Inflammatory macrophage treated with lipopolysaccharide for 1 hour (primary cell): ENCODE measurements at regions not wholly inside any gene's neighbourhood (a gene's known extent, or its start where the extent isn't known, plus 50 kb on each side); places are given as distances from the start of the nearest gene placed in this dataset.

Experiments used
- DNase-seq, 2 donors: peaks; one replicate each; pipeline ENCODE4 v3.0.0-alpha.2; 2020 to 2022

DNA sequence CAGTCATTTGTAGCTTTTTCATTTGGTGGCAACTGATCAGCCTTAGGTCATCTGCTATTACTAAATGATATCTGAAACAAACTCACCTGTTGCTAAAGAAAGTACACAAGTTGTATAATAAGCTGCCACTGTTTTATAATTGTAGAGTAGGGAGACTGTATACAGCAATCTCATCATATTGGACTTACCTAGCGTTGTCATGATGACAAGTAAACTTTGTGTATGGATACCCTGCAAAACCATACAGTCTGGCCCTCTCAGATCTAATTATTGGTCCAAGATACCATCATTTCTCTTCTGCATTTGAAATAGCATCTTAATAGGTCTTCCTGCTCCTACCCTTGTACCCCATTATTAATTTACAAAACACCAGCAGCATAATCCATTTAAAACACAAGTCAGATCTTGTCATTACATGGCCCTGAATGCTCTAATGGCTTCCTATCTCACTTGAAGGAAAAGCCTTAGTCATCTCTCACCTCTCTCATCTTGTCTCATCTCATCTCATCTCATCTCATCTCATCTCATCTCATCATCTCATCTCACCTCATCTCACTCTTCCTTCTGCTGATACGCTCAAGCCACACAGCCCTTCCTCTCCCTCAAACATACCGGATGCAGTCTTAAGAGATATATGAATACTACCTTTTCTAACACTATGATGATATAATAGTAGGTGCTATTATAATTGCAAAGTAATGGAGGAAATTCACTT, 540.6 kb downstream of the MDFIC start:
- DNase-seq, result no peak

DNA sequence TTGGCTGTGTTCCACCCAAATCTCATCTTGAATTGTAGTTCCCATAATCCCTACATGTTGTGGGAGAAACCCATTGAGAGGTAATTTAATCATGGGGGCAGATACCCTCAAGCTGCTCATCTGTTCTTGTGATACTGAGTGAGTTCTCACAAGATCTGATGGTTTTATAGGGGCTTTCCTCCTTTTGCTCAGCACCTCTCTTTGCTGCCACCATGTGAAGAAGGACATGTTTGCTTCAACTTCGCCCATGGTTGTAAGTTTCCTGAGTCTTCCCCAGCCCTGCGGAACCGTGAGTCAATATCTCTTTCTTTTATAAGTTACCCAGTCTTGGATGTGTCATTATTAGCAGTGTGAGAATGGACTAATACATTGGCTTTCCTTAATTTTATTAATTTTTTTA, 527.8 kb downstream of the MDFIC start:
- no peak for DNase-seq

DNA sequence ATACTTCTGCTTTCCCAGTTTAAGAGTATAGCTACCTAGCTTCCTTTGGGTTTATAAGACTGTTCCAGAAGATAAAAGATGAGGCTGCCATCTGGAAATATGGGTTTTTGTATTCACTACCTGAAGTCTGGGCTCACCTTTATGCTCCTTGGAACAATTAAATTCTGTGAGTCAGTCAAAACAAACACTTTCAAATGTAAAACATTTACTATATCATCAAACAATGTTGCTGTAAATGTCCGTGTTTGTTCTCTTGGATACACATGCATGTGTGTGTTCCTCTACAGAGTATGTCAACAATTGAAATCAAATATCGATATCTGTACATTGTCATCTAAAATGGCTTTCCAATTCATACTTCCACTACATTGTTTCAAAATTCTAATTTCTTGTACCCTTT, 525.6 kb downstream of the MDFIC start:
- DNase-seq, result no peak

DNA sequence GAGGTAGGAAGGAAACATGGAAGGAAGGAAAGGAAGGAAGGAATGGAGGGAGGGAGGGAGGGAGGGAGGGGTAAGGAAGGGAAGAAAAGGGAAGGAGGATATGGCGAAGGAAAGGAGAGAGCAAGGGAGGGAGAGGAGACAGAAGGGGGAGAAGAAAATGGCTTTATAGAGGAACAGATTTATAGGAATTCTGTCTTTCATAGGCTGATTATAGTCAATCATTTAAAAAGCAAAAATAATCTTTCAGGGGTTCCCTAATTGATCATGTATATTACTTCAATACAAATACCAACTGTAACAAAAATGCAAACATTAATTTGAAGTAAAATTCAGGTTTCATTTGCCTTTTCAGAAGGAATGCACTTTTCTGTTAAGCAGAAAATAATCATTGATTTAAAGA, 519.1 kb downstream of the MDFIC start:
- no peak for DNase-seq

DNA sequence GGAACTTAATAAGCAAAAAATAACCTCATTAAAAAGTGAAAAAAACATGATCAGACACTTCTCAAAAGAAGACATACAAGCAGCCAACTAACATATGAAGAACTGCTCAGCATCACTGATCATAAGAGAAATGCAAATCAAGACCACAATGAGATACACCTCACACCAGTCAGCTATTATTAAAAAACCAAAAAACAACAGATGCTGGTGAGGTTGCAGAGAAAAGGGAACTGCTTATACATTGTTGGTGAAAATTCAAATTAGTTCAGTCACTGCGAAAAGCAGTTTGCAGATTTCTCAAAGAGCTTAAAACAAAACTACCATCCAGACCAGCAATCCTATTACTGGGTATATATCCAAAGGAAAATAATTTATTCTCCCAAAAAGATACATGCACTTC, 513.3 kb downstream of the MDFIC start:
- no peak for DNase-seq

DNA sequence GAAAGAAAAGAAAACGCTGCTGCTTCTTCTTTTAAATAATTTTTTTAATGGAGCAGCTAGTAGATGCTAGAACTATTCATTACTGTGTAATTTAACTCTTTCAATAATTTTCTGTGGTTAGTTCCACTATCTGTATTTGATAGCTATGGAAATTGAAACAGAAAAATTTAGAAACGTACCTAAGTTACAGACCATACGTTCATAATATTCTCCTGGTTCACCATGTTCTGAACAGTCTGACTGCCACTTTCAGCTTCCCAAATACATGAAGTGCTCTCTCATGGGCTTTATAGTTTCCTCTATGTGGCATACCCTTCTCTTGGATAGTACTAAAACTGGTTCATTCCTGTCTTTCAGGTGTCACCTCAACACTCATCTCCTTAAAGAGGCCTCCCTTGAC, 508.0 kb downstream of the MDFIC start:
- no peak for DNase-seq

DNA sequence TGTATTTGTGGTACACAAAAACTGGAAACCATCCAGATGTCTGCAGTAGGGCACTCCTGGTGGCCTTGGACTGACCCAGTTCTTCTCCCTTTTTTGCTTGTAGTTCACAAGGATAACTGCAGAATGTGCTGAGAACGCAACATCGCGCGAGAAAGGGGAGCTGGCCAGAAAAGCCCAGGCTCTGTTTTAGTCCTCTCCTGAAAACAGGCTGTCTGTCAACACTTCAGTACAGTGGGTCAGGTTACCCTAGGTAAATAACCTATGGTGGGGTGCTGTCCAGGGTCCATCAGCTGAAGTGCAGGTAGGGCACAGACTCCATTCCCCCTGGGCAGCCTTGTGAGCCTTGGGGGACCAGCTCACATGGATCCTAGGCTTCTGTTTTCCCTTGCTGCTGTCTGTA, 495.8 kb downstream of the MDFIC start:
- no peak for DNase-seq

DNA sequence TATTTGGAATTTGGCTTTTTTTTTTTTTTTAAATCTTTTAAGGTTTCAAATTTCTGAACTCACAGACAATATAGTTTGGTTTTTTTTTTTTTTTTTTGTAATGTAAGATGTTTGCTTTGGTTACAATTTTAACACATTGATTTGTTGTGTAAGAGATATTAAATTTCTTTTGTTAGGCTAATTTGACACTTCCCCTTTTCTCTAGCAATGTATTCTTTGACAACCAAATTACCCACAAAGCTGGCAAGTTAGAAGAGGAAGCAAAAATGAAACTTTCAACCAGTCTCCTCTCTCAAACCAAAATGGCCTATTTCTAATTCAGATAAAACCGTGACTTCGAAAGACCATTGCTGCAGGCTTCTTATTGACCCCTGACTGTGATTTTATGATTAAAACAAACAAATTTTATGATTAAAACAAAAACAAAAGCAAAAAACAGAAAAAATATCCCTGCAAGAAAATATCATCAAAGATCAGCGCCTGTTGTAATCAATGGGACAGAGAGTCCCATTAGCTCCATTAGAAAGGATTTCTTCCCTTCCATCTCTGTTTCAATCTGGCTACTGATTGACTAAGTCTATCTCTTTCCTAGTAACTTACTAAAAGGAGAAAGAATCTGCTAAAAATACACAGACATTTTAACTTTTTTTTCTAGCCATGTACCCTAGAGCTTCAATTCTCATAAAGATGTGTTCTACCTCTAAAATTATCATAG, 489.2 kb downstream of the MDFIC start:
- peak; percentile 71 to 74 for DNase-seq

DNA sequence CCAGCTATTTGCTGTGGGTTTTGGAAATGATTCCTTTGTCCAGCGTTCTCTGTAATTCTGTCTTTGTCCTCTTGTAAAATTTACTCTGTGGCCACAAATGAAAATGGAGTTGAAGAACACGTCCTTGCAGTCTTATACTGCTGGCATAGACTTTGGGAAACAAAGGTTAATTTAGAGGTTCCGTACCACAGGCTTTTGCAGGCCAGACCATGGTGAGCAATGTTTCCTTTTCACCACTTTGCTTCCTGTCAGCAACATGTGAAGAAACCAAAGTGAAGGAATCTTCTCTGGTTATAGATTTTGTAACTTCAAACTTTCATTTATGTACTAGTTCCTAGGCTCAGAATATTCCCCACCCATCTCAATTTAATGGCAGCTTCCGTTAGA, 488.5 kb downstream of the MDFIC start:
- DNase-seq, result peak; percentile 20 to 43

DNA sequence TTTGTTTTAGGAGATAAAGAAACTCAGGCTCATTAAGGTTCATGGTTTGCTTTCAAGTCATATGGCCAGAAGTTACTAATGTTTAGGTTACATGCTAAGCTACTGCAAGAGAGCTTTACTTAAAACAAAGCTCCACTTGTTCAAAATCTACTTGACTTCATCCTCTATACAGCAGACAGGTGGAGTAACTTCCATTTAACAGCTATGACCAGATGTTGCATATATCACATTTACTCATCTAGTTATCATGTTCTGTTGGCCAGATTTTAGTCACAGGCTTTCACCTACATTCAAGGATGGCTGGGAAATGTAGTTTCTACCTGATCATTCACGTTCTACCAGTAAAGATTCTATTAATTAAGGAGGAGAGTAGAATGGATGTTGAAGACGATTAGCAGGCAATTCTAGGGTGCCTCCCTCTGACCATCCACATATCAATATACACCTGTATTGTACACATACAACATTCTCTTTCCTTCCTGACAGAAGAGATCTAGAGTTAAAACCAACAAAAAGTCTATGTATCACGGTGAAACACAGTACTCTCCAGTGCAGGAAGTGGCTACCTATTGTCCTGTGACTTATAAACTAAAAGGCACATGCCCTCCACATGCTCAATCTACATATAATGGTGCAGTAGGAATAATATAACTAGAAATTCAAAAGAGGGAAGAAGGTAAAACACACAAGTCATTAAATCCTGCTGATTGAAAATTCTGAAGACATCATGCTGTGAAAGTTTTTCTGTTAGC, 488.0 kb downstream of the MDFIC start:
- DNase-seq, result peak in 1 of 2 donors; percentile 6

DNA sequence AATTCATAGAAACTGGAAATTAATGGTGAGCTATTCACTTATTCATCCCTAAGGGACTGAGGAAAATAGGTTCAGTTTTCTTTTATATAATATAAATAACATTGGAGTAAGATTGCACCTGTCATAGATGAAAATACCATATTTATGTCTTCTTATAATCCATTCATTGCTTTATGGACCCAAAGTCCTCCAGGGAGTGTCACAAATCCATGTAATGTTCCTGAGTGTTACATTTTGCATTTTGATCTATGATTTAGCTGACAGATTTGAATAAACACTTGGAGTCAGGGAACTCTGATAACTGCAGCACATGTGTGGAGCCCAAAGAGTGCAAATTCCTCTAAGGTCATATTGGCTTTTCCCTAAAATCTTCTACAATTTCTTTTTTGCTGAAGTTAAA, 484.3 kb downstream of the MDFIC start:
- no peak for DNase-seq

DNA sequence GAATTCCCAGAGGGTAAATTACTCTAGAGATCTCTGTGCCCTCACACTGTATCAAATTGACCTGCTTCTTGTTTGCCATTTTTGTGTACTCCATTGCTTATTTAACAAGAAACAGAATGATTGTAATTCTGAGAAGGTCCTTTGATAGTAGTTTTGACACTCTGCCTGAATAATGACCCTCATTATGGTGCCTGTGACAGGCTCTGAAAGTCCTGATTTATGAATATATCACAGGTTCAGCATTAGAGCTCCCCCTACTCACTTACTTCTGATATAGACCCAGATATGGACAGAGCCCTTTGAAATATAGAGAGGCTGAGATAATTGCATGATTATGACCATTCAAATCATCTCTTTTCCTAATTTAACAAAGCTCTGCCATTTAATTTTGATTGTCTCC, 465.2 kb downstream of the MDFIC start:
- no peak for DNase-seq

DNA sequence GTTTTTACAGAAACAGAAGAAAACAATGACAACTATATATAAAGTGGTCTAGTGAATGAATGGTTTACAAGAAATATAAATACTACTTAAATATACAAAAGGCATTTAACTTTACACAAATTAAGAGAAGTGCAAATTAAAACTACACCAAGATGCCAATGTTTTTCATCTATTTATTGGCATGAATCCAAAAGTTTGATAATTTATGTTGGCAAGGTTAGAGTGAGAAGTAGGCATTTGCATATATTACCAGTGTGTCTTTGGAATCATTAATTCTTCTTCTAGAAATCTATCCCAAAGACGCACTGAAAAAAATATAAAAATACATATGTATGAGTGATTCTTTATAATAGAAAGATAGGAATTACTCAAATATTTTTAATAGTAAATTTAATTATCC, 457.4 kb downstream of the MDFIC start:
- no peak for DNase-seq

DNA sequence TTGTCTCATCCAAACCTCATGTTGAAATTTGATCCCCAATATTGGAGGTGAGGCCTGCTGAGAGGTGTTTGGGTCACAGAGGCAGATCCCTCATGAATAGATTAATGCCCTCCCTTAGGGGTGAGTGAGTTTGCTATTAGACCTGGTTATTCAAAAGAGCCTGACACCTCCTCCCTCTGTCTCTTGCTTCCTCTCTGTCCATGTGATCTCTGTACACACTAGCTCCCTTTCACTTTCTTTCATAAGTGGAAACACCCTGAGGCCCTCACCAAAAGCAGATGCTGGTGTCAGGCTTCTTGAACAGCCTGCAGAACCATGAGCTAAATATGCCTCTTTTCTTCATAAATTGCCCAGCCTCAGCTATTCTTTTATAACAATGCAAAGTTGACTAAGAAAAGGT, 447.1 kb downstream of the MDFIC start:
- no peak for DNase-seq

DNA sequence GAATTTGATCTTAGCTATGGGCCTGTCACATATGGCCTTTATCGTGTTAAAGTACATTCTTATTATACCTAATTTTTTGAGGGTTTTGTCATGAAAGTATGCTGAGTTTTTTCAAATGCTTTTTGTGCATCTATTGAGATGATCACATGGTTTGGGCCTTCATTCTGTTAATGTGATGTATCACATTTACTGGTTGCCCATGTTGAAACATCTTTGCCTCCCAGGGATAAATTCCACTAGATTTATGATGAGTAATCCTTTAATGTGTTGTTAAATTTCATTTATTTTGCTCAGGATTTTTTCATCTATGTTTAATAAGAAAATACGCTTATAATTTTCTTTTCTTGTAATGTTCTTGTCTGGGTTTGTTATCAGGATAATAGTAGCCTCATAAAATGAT, 442.0 kb downstream of the MDFIC start:
- no peak for DNase-seq

DNA sequence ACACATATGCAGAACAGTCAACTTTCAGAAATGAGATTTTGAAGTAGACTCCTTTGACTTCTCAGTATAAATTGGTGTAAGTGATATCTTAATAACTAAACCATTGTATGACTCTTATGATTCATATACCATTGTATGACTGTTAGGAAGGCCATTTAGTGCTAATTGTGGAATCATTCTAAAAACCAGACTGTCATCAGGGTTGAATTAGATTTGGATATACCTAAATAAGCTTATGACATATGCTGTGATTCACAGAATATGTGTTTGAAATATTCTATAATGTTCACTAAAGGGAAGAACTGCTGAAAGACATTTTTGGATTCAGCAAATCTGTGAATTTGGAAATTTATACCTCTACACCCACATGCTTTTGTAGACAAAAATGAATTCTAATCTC, 438.1 kb downstream of the MDFIC start:
- no peak for DNase-seq

DNA sequence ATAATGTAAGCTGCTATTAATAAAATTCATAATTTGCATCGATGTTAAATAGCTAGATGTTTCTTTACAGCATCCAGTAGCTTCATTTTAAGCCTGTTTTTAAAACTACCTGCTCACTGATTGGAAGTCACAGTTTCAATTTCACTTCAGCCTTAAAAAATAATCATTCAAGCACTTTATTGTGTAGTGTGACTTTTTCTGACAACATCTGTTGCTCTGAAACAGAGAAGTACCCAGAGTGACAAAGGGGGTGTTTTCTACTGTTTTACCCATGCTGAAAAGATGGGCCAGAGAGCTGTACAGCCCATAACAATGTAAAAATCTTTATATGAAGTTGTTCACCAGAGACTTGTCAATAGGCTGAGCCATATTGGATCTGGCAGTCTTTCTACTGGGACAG, 437.2 kb downstream of the MDFIC start:
- DNase-seq, result no peak

DNA sequence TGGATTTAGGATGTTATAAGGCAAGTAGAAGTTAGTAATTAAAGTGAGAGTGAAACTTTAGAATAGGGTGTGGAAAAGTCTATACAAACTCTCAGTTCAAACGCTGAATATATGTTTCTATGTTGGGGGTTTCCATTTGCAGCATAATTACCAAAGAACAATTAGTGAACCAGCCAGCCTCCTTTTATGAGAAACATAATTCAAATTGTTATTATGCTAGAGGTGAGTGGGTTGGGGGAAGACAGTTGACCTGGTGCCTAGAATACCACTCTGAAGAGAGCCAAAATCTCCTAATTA, 435.8 kb downstream of the MDFIC start:
- DNase-seq, result no peak

DNA sequence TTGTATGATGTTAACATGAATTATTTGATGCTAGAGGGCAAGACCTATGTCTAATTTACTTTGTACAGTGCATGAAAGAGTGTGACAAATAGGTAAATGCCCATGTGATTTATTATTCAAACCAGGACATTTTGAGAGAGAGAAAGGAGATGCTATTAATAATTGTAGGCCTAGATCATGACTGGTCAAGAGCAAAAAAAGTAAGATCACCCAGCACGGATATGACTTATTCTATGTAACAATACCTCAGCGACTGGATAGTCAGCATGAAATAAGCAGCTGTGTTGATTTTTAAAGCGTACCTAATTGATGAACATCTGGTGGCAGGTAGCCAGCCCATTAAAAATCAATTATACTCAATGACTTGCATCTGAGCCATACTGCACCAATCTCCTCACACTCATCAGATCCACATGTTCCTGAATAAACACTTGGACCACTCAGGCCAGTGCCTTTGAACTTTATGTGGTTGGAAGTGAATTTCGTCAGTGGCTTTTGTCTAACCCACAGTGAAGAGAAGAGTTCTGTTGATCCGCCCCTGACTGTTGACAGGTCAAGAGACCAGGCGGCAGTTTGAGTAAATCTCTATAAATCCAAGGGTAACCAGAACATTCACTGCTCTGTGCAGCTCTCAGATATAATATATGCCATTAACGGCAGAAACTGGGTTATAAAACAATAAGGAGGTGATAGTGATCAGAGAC, 435.3 kb downstream of the MDFIC start:
- no peak for DNase-seq

DNA sequence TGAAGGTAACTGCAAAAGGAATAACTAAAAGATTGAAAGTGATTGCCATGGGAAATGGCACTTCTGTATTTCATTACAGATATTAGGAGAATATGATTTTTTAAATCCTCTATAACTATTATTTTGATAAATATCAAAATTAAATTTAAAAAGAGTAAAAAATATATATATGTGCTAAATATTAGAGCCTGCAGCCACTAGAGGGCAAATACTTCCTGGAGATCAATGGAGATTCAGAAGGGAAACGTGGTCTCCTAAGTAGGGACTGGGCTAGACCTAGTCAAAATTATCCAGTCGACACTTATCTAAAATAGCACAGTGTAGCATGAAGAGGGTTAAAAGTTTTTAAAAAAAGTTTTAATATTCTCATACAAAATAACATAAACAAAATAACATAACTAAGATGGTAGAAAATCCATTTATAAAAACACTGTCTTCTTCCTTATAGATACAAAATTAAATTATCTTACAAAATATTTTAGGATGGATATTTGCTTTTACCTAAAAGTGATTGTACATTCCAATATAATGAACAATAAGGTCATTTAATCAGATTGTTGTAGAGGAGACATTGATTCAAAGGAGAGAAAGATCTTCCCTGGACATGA, 434.3 kb downstream of the MDFIC start:
- peak in 1 of 2 donors; percentile 30 for DNase-seq

DNA sequence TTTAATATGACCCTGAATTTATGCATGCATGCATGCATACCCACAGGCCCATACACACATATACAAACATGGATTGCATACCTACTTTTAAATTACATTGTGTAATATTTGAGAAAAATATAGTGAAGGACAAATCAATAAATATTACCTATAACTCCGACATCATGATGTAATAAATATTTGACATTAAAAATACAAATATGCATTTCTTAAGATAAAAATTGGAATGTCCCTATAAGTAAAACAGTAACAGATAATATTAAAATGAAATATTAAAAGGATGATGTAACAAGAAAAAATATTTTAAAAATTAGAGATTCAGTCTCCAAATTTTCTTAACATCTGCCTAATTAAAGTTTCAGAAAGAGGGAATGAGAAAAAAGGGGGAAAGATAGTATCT, 433.0 kb downstream of the MDFIC start:
- DNase-seq, result no peak

DNA sequence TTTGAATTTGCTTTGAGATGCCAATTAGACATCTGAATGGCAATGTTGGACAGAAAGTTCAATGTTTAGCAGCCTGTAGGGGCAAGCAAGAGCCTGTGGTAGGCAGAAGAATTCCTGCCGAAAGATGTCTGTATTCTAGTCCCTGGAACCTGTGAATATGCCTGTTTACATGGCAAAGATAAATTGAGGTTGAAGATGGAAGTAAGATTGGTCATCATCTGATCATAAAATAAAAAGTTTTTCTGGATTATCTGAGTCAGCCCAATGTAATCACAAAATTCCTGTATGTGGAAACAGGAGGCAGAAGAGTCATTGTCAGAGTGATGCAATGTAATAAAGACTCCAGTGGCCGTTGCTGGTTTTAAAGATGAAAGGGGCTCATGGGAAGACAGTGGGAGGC, 430.5 kb downstream of the MDFIC start:
- peak; percentile 59 to 63 for DNase-seq

DNA sequence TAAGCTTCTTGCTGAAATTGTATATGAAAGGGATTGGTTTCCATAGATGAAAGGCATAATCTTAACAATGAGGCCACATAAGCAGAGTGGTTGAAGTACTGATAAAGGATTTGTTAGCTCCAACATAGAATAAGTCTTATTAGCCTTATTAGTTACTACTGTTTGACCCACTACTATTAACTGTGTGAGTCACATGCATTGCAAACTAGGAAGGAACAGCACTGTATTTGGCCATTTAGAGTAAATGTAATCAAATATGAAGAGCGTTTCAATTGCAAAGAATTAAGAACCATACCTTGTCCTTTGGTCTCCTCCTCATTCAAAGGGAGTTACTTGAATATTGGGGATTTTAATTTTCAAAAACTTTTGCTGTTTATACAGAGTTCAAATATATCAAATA, 428.9 kb downstream of the MDFIC start:
- no peak for DNase-seq
